AG08395 (cell line): ENCODE measurements at regions not wholly inside any gene's neighbourhood (a gene's known extent, or its start where the extent isn't known, plus 50 kb on each side); places are given as distances from the start of the nearest gene placed in this dataset.
A peak's percentile ranks its signal among the peaks of the same experiment; 100 is the strongest.

Experiments
- DNase-seq: peaks from one replicate; pipeline ENCODE4 v3.0.0; 2012; ENCODE audit warnings: mixed read lengths, low spot score

GRCh38 chr1:87720561-87720960 is 391.9 kb downstream of the LMO4 start:
- no peak for DNase-seq

GRCh38 chr1:87723193-87723592 is 394.5 kb downstream of the LMO4 start:
- no peak for DNase-seq

GRCh38 chr1:87728169-87728568 is 399.5 kb downstream of the LMO4 start:
- DNase-seq, result no peak

- DNase-seq, result no peak
These were observed 401.9 kb downstream of the LMO4 start for GRCh38 chr1:87730274-87731216.

- DNase-seq, result no peak
These were observed 404.7 kb downstream of the LMO4 start for GRCh38 chr1:87733386-87733785.

- DNase-seq, result no peak
These were observed 407.1 kb downstream of the LMO4 start for GRCh38 chr1:87735750-87736149.

- DNase-seq, result no peak
These were observed 410.5 kb downstream of the LMO4 start for GRCh38 chr1:87739141-87739540.

DNA sequence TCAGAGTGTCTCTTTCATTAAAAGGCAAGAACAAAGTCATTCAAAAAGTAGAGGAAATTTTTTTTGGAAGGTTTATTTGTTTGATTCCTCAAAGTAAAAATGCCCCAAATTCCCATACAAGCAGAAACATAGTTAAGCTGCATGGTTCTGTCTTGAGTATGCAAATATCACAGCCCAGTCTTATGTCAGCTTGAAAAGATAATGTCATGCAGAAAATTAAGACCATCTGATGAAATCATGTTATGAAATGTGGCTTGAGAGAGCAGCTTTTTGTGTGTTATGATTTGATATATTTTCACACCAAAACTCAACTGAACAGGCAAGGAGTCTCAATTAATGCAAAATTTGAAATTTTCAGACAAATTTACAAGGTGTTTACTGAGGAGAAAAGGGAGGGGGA is 411.0 kb downstream of the LMO4 start:
- DNase-seq, result no peak

DNA sequence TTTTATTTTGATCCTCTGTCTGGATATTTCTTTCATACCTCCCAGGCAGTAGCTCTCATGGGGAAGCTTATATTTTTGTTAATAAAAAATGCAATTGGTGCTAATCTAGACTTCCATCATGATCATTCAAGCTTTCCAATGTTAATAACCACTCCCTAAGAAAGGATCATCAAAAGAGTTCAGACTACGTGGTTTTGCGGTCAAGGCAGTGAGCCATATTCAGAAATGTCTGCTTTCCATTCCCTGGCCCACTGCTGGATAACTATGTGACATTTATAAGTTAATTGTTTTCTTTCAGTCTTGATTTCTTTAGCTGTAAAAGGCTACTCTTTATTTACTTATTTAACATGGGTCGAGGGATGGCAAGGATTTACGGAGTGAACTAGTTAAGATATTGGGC is 414.6 kb downstream of the LMO4 start:
- no peak for DNase-seq

DNA sequence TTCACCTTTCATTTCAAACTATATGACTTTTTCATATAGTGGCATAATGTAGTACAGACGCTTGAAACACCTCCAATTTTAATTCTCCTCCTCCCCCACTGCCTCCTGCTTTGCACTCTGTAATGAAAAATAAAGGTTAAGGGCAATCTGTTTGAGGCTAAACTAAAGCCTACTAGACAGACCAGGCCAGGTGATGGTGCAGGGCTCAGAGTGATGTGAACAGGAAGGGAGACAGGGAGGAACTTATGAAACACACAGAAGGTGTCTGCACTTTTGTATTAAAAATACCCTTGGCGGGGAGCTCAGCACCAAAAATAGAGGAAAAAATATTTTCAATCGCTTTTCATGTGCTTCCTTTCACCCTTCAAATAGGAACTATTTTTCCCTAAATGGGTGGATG is 415.4 kb downstream of the LMO4 start:
- no peak for DNase-seq

- DNase-seq, result no peak
These were observed 416.1 kb downstream of the LMO4 start for GRCh38 chr1:87744763-87745162.

DNA sequence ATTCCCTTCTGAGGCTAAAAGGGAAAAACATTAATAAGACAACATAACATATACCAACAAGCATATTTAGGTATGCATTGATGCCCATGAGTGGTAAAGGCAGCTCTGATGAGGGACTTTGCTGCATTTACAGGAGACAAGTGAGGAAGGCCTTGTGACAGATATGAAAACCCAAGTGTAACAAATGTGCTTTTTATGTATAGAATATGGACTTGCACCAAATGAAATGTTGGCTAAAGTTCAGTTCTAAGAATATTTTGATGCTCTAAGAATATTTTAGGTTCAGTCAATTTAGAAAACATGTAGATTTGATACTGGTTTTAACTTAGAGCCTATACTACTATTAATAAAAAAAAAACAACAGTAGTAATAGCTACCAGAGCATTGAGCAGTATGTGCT is 424.7 kb downstream of the LMO4 start:
- DNase-seq, result no peak

GRCh38 chr1:87754139-87754538 is 425.5 kb downstream of the LMO4 start:
- no peak for DNase-seq

DNA sequence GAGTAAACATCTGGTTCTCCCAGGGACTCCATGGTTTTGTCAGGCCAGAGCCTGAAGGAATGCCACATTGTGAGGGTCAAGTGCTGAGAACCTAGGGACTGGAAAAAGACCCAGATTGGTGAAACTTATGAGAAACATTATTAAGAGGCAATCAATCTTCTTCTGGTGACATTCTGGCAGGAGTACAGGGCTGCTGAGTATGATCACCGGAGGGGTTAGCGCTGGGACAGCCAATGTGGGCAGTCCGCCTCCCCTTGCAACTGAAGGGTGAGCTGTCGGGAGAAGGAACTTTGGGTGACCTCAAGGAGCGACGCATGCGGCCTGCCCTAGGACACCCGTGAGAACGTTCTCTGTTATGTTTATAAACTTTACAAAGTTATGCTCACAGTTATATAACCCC is 429.0 kb downstream of the LMO4 start:
- no peak for DNase-seq

DNA sequence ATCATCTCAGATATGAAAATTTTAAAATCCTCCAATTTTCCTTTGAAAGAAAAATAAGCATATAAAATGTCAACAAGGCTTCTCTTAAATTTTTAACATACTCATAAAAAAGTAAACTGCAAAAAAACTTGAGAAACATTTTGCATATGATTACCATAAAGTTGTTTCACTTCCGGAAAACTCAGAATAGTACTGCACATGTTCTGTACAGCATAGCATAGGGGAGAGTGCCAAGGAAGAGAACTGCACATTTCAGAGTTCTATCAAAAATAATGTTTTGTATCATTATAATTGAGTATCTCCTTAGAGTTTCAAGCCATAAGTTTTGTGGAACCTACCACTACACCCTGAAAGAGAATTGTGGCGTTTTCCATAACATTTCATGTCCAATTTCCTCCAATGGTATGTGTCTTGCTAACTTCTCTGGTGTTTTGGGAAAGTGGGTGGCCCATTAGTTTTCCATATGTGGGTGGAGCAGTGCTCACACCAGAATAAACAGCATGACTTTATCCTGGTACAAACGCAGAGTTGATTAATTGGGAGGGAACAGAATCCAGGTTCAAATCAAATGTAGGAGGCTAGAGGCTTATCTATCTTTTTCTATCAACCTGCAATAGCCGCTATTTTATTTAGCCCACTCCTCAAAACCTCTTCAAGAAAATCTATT is 430.9 kb downstream of the LMO4 start:
- DNase-seq, result no peak

GRCh38 chr1:87760155-87760554 is 431.5 kb downstream of the LMO4 start:
- DNase-seq, result peak; percentile 25

GRCh38 chr1:87760654-87761053 is 432.0 kb downstream of the LMO4 start:
- DNase-seq, result no peak

DNA sequence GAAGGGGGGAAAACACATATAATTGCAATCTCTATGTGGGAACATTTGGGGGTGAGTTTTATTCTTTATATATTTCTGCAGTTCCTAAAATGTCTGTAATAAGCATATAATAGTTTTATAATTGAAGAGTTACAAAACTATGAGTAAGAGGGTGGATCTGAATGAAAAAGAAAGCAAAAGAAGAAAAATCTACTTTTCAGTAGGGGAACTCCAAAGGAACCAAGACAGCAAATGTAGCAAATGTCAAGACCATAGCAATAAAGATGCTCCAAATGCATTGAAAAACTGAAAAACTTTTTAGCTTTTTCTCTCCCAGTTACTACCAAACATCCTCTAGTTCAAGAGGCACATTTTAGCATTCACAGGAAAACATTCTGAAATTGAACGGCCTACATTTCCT is 434.8 kb downstream of the LMO4 start:
- DNase-seq, result peak; percentile 9

- DNase-seq, result no peak
These were observed 436.5 kb downstream of the LMO4 start for GRCh38 chr1:87765057-87765680.

GRCh38 chr1:87765681-87766070 is 437.0 kb downstream of the LMO4 start:
- peak; percentile 20 for DNase-seq

GRCh38 chr1:87766737-87767136 is 438.1 kb downstream of the LMO4 start:
- DNase-seq, result peak; percentile 10

GRCh38 chr1:87778896-87779295 is 450.2 kb downstream of the LMO4 start:
- no peak for DNase-seq

- no peak for DNase-seq
These were observed 452.9 kb downstream of the LMO4 start for GRCh38 chr1:87781554-87781953.
